DMS 273 (cell line): ENCODE measurements at regions not wholly inside any gene's neighbourhood (a gene's known extent, or its start where the extent isn't known, plus 50 kb on each side); places are given as distances from the start of the nearest gene placed in this dataset.
"Not testable (repeated sequence)": the region's sequence is repeated elsewhere in the genome, so short reads cannot be mapped to it uniquely, and the experiment has no call there.

ENCODE experiments used
- DNase-seq: peaks from one replicate; lab custom pipeline; 2025; ENCODE audit not compliant: unreplicated experiment; lab: John Stamatoyannopoulos, UW

DNA sequence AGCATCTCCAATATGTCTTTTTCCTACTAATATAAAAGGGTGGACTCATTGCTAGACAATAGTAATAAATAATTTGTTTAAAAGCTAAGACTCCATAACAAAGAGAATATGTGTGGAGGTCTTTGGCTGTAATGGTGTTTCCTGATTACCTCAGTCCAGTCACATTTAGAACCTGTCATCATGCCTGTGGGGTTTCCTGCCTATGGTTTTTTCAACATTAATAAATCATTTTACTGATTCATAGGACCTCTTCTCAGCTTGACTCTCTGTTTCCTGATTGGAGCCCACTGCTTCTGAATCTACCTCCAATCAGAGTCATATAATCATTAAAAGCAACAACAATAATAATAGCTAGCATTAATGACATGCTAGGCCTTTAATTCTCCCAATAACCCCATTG is 52.4 kb upstream of the GNAI1 start:
- no peak for DNase-seq

DNA sequence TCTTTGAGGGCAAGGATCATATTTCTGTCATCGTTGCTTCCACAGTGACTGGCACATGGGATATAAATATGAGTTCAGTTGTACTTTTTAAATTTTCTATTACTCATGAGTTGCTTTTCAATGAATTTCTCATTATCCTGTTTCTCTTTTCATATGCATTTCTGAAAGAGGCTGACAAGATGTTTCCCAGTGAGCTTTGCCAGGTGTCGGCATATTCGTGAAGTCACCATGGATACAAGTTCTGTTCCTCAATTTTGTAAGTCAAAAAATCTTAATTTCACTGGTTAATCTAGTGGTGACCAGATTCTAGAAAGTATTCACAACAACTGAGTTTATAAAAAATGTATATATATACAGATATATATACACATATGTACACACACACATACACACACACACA is 55.7 kb upstream of the GNAI1 start:
- no peak for DNase-seq

DNA sequence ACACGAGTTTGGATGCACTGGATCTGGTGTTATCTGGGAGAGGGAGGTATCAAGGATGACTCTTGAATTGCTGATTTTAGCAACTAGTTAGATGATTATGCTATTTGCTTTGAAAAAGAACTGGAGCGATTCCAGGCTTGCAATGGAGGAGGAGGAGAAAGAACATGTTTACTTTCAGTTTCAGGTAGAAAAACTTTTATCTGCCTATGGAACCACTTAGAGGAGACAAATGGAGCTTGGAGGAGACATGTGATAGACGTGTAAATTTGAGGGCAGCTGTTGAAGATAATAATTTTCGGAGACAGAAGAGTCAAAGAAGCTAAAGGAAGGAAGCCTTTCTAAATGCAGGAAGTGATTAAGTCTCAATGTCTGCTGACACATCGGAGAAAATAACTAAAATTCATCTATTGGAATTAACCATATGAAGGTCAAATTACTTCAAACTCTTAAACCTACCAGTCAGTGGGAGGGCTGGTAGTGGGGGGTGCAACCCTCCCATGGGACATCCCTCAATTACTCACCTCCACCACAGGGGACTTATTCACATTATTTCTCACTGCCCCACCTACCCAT is 56.4 kb upstream of the GNAI1 start:
- DNase-seq = peak; percentile 24

DNA sequence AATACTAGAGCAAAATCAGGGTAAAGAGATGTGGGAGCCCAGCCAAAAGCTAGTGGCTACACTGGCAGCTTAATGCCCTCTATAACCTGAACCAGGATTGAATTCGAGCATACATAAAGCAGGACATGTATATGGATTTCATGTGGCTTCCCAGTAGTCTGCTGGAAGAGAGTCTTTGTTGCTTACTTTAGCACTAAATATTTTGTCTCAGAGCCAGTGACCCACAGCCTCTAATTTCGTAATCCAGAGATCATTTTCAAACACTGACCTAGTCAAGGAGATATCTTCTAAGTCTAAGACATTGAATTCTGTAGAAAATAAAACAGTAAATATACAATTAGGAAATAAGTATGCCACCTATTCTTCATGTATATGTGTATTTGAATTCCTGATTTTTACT is 64.2 kb upstream of the GNAI1 start:
- DNase-seq = no peak

DNA sequence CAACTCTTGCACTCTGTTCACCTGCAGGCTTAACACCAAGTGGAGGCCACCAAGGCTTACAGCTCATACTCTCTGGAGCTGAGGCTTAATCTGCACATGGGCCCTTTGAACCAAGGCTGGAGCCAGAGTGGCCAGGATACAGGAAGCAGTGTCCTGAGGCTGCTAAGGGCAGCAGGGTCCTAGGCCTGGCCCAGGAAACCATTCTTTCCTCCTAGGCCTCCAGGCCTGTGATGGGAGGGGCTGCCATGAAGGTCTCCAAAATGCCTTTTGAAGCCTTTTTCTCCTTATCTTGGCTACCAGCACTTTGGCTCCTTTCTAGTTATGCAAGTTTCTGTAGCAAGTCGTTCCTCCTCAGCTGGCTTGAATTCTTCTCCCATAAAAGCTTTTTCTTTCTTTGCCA is 68.0 kb upstream of the GNAI1 start:
- DNase-seq = no peak

DNA sequence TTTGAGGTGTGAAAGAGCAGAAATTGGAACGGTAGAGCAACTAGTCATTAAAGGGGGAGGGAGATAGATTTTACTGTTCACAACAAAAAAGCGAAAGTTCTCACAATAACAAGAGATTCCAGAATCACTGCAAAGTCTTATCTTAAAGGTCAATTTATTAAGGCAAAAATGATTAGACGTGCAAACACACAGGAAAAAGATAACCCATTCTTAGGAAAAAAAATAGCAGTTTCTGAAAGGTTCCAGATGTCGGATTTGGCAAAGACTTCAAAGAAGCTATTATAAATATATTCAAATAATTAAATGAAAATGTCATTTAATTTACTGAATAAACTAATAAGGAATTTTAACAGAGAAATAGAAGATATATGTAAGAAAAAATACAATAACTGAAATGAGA is 70.8 kb upstream of the GNAI1 start:
- no peak for DNase-seq

DNA sequence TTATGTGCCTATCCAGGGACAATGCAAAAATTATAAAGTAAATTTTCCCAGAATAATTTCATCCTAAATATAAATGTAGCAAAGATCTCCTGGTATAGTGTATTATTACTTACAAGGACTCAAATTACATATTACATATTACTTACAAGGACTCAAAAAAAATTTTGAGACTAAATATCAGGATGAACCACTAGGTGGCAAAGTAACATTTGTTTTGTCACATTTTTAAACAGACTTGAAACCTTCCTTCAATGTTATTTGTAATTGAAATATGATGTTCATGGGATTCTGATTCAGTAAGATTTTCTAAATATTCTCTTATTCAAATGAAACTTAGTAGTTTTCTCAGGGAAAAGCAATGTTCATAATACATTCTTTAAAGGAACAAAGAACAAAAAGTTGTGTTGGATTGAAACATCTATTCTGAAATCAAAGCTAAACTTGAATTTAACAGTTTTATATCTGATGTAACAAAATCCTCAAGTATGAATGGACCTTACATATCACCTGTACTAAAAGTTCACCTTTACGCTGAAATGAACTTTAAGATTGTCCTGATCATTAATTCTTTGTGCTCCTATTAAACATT is 74.3 kb upstream of the GNAI1 start:
- DNase-seq = peak; percentile 86

DNA sequence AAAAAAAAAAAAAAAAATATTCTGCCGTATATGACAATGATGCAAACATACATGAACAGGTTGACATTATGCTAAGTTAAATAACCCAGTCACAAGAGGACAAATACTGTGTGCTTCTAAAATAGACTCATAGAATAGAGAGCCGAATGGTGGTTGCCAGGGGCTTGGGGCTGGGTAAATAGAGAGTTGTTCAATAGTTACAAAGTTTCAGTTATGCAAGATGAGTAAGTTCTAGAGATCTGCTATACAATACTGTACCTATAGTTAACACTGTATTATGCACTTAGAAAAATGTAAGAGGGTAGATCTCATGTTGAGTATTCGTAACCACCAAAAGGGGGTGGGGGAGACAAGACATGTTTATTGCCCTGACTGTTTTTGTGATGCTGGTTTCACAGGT is 77.1 kb upstream of the GNAI1 start:
- no peak for DNase-seq

DNA sequence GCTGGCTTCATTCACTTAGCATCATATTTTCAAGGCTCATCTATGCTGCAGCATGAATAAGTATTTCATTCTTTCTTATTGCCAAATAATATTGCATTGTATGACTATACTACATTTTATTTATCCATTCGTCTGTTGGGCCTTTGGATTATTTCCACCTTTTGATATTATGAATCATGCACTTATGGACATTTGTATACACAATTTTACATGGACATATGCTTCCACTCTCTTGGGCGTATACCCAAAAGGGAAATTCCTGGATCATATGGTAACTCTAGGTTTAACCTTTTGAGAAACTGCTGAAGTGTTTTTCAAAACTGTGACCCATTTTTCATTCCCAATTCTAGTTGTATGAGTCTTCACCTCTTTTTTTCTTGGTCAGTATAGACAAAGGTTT is 80.3 kb upstream of the GNAI1 start:
- DNase-seq = no peak

DNA sequence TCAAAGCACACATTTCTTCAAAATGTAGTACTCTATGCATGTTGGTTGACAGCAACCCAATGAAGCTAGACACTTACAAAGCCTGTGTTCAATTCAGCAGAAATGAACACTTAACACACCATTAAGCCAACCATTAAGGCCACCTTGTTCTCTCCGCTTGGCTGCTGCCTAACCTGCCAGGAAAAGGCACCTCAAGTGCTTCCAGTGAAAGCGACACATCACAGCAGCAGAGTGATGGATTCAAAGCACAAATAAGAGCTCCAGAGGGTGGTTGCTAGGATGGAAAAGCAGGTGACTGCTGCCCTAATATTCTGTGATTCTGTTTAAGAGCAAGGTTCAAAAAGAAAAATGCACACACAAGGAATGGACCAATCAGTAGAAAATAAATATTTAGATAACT is 81.5 kb upstream of the GNAI1 start:
- DNase-seq = no peak

DNA sequence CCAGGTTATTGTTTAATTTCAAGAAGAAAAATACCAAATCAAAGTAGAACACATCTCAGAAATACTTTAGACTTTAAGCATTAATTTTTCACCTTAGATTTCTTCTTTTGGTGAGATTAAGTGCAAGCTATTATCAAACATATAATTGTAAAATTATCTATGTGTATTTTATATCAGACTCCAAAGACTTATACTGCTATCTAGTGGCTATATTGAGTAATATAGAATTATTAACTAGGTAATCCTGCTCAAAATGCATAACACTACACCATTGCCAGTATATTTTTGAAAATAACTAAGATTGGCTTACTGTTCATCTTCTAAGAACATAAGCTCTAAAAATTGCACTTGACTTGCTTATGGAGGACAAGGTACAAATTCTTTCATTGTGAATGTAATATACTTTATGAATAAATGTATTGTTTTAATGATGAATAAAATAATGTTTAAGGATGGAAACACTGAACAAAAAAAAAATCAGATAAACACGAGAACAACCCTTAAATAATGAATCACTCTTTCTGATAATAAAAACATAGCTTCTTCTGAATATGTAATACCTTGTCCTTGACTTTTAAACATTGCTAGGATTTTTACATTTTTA is 86.7 kb upstream of the GNAI1 start:
- peak; percentile 41 for DNase-seq

DNA sequence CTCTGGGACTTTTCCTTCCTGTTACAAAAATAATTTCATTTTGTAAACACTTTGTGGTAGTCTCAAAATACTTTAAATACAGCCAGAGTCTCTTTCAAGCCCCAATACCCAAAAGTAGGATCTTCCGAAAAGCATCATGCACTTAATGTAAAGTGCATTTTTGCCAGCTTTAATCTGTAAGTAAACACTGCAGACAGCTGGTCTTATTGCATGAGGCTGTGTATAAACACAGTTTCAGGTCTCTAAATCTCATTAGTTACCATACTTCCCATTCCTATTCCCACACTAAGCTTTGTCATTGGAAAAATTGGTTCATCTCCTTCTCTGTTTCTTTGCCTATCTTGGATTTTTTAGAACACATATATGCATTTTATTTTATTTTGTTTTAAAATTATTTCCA is 87.6 kb upstream of the GNAI1 start:
- peak; percentile 30 for DNase-seq

DNA sequence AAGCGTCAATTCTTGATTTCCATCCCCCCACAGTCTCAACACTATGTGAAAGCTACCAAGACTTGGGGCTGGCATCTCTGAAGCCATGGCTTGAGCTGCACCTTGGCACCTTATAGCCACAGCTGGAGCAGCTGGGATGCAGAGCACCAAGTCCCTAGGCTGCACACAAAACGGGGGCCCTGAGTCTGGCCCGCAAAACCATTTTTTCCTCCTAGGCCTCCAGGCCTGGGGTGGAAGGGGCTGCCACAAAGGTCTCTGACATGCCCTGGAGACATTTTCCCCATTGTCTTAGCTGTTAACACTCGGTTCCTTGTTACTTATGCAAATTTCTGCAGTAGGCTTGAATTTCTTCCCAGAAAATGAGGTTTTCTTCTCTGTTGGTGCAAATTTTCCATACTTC is 89.8 kb upstream of the GNAI1 start:
- DNase-seq = no peak

DNA sequence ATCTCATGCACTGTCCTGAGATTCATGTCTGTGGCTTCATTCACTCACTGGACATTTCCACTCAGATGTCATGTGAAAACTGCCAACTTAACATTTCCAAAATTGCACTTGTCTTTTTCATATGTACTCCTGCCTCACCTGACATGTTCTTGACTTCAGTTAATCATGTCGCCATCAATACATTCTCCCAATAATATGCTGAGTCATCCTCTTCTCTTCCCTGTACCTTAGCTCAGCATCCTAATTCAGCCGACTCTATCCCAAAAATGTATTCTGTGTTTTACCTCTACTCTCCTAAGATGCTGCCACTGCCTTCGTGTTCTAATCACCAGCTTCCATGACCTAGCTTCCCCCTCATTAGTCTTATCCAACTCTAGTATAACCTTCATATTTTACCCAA is 93.9 kb upstream of the GNAI1 start:
- no peak for DNase-seq

DNA sequence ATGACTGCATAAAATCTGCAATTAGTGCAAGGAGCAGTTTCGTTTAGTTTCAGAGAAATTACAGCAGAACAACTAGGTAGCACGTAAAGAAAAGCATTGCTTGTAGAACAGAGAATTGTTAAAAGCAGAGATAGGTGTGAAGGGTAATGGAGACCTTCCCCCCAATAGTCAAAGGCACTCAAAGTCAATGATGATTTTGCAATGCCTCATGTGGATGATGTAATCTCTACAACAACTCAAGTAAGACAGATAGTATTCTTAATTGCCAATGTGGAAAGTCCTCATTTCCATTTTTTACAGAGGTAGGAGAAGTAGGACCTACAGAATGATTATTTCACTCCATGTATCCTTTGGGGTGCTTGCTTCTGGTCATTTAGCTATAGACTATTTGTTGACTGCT is 94.3 kb upstream of the GNAI1 start:
- no peak for DNase-seq

DNA sequence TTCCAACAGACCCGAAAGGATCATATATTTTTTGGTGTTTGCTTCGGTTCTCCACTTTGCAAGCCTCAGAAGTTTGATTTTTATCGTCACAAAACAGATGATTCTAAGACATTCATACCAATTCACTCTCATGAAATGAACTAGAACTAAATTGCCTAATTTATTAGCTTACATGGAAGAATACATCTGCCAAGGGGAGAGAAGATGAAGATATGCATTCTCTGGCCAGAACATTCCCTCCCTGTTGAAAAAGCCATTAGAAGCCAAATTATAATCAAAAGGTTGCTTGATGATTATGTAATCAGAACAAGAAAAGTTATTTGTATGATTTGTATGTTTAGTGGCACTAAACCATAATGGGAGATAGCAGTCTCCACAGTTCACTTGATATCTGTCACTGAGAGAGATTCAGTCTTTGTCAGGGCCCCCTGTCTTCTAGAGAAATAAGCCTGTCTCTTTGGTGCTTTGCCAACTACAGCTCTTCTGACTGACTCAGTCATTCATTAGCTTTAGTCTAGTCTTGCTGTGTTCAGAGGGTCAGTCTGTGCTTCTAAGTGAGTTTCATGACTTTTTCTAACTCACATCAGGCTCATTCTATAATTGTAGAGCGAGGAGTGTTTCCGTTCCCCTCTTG is 95.3 kb upstream of the GNAI1 start:
- DNase-seq = peak; percentile 42

DNA sequence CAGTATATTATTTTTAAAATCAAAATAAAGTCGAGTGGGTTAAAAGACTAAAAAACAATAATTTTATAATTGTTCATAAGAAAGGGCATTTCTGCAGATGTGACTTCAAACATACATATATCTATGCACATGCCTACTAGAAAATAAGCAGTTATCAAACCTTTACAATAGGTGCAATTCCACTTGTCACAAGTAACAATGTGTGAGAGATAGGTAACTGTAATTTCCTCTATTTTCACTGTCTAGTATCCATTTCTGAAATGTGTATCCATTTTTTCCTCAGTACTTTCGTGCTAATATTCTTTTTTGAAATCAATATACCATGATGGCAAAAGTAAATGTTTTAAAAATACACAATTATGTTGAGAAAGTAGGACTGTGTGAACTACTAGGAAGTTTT is 96.9 kb upstream of the GNAI1 start:
- DNase-seq = no peak

DNA sequence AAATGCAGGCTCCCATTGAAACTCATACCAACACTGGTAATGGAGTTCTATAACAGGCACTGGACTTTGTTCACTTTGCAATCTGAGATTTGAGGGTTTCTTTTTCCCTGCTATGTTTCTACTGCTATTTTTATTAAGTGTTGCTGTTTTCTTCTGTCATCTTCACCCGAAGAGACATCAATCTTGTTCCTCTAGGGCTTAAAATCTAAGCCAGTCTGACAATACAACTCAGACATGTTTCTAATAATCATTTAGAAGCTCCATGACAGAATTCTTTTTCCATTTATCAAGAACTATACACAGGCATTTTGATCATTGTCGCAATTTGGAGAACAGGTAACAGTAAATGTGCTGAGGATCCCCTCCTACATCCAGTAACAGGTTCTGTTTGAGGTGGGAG is 98.5 kb upstream of the GNAI1 start:
- no peak for DNase-seq

DNA sequence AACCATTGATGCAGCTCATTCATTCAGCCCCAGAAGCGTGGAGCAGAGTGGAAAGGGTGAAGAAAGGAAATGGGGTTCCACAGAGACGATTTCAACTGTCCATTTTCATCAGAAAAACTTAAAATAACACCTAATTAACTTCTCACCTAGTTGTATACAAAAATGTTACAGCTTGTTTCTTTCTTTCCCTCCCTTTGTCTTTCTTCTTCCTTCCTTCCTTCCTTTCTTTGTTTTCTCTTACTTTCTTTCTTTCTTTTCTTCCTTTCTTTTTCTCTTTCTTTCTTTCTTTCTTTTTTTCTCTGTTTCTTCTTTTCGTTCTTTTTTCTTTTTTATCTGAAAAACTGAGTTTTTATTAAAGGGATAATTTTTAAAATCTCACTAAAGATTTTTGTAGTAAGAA is 105.9 kb upstream of the GNAI1 start:
- DNase-seq = no peak

DNA sequence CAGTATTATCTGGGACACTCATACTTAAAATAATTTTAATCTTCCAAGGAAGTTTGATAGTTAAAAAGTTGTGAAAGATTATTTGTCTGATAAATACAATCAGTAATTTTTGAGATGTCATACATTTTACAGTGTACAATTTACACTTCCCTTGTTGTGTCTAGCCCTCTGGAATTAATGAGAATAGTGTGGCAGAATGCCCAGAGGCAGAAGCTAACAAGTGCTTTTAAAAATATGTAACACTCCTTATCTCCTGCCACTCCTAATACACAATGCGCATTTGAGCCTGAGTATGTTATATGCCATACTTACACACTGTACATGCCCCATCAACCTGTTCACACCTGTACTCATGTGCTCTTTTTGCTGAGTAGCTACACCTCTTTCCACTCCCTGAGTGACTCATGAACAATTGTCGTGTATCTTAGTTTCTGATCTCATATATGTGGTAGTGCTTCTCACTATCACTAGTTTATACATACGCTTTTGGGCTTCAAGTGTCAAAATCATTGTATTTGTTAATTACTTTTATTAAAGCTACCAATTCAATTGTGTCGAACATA is 106.9 kb upstream of the GNAI1 start:
- peak; percentile 68 for DNase-seq

DNA sequence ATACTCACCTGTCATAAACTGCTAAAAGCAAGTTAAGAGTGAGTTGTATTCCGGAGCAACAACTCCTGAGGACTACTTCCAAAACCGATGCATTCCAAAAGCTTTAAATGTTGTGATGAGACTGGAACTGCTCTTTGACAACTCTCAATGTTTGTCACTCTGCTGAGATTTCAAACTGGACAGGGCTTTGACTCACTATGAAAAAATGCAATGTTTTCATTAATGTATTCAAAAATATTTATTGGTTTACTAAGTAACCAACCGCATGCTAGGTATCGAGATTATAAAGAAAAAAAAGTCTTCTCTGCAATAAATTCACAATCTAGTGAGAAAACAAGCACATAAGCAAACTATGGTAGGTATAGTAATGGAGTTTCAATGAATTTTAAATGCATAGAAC is 107.9 kb upstream of the GNAI1 start:
- no peak for DNase-seq

DNA sequence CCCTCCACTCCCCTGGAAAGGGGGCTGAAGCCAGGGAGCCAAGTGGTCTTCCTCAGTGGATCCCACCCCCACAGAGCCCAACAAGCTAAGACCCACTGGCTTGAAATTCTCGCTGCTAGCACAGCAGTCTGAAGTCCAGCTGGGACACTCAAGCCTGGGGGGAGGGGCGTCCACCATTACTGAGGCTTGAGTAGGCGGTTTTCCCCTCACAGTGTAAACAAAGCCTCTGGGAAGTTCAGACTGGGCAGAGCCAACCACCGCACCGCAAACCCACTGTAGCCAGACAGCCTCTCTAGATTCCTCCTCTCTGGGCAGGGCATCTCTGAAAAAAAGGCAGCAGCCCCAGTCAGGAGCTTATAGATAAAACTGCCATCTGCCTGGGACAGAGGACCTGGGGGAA is 114.4 kb upstream of the GNAI1 start:
- not testable (repeated sequence) for DNase-seq
